LNCaP clone FGC (cell line): ENCODE measurements at regions not wholly inside any gene's neighbourhood (a gene's known extent, or its start where the extent isn't known, plus 50 kb on each side); places are given as distances from the start of the nearest gene placed in this dataset.

Source experiments
- DNase-seq: peaks from one replicate; pipeline ENCODE4 v3.0.0-alpha.2; 2011; ENCODE audit warnings: low read depth
- H3K4me3 ChIP-seq: 2 replicates; pipeline ENCODE4 v1.5.1; 2011; ENCODE audit warnings: mild to moderate bottlenecking, low read depth, low read length, control low read depth
- CTCF ChIP-seq: IDR thresholded peaks from 2 replicates; pipeline ENCODE4 v1.5.1; 2012; ENCODE audit warnings: mild to moderate bottlenecking; ENCODE audit not compliant: control insufficient read depth, insufficient read depth; ENCODE audit errors: extremely low read depth

GRCh38 chr13:40243982-40244381 is 422.5 kb downstream of the FOXO1 start:
- DNase-seq, result no peak
- H3K4me3 ChIP-seq, result no peak overlapping the region

DNA sequence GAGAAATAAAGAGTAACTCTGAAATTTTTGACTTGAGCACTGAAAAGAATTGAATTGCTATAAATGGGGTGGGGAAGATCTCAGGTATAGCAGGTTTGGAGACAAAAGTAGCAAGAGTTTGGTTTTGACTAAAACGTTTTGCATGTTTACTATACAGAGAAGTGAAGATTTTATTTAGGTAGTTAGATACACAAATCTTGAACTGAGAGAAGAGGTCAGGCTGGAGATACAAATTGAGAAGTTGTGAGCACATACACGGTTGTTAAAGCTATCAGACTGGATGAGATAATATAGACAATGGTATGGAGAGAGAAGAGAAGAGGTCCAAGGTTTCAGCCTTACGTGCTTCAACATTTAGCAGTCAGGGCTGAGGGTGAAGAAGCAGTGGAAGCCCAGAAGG is 420.9 kb downstream of the FOXO1 start:
- no peak for TF ChIP-seq CTCF
- no peak for DNase-seq
- no peak overlapping the region for H3K4me3 ChIP-seq

More at GRCh38 chr13:40243982-40244381, 422.5 kb downstream of the FOXO1 start:
- TF ChIP-seq CTCF, result no peak

DNA sequence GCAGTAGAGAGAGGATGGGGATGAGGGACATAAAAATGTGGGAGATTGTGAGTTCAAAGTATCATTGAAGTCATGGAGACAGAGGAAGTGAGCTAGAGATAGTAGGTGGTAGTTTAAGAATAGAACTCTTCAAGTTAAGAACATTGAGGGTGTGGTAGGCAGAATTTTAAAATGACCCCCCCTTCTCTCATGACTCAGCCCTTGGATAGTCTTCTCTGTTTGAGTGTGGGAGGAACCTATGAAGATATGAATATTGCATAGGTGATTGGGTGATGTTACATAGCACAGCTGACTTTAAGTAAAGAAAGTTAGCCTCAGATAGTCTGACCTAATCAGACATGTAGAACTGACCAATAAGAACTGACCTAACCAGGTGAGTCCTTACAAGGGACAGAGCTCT is 418.6 kb downstream of the FOXO1 start:
- DNase-seq, result no peak

DNA sequence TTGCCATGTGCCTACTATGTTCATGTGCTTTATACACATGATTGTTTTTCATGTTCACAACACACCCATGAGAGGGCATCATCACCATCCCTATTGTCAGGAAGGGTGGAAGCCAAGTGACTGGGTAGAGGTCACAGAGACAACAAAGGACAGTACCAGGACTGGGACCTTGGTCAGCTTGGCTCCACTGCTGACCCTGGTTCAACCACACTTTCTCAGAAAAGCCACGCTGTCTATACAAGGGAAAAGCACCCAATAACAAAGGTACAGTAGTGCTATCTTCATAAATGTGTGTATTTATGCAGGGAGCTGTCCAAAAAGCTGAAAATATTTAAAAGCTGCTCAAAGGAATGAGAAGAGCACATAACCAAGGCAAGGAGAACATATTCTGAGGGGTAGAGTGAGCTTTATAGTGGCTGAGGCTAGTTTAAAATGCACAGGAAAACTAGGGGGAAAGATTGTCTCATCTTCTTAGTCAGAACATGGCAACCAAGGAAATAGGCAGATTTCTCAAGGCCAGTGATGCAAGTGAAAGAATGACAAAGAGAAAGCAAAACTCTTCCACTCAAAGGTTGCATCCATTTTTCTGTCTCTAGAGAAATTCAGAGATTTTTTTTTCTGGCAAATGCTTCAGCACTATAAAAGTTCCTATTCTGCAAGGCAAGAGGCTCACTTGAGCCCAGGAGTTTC is 415.0 kb downstream of the FOXO1 start:
- no peak for TF ChIP-seq CTCF
- DNase-seq, result no peak
- no peak overlapping the region for H3K4me3 ChIP-seq

More for the DNA sequence above, 418.6 kb downstream of the FOXO1 start:
- no peak for TF ChIP-seq CTCF
- no peak overlapping the region for H3K4me3 ChIP-seq

GRCh38 chr13:40252241-40252640 is 414.2 kb downstream of the FOXO1 start:
- TF ChIP-seq CTCF, result no peak
- no peak for DNase-seq
- H3K4me3 ChIP-seq, result no peak overlapping the region

DNA sequence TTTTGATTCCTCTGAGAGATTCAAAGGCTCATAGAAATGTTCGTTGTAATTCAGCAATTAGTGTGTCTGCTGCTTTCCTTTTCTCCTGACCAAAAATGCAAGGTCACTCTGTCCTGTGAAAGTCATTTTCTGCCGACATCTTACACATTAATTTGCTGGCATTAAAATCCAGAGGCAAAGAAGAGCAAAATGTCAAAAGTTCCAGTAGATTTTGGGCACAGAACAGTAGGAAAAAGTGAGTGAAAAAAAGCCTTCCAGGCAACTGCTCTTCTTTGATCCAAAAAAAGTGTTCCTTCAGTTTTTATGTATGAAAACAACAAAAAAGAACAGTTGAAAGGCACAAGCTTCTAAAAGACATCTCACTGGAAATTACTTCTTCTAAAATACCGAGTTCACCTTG is 413.8 kb downstream of the FOXO1 start:
- no peak for DNase-seq
- H3K4me3 ChIP-seq, result no peak overlapping the region
- TF ChIP-seq CTCF, result no peak

- TF ChIP-seq CTCF, result no peak
- no peak for DNase-seq
- no peak overlapping the region for H3K4me3 ChIP-seq
Measured at GRCh38 chr13:40254394-40254793, 412.0 kb downstream of the FOXO1 start.
